GM19099 (cell line): ENCODE measurements at regions not wholly inside any gene's neighbourhood (a gene's known extent, or its start where the extent isn't known, plus 50 kb on each side); places are given as distances from the start of the nearest gene placed in this dataset.

Source experiments
- POLR2A ChIP-seq: IDR thresholded peaks from 3 replicates; pipeline ENCODE4 v1.6.1; 2011; ENCODE audit warnings: low read depth; ENCODE audit not compliant: insufficient read length; ENCODE audit errors: extremely low read depth

DNA sequence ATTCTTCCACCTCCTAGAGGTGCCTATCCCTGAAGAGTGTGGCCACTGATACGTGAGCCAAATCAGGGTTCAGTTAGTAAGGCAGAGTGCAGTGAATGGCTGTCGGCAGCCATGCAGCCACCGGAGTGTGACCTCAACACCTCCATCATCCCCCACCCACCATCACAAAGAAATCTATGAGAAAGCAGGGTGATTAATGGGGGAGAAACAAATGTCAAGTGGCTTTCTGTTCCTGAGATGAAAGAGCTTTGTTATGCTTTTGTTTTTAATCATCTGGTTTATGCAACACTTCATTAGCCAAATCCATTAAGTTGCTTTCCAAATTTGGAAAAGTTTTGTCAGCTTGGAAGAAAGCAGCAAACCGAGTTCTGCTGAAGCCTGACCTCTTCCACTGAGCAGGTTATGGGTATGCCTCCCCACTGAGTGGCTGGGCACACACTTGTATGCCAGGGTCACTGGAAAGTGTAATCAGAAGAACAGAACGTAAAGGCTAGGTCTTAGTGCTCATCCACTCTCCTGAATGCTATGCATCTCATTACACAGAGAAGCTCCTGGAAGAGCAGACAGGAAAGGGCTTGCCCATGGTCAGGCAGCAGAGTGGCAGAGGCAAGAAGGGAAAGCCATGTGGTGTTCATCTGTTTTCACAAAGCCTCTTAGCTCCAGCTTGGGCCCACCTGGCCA, 57.1 kb upstream of the ATP1B1 start:
- no peak for TF ChIP-seq POLR2A

DNA sequence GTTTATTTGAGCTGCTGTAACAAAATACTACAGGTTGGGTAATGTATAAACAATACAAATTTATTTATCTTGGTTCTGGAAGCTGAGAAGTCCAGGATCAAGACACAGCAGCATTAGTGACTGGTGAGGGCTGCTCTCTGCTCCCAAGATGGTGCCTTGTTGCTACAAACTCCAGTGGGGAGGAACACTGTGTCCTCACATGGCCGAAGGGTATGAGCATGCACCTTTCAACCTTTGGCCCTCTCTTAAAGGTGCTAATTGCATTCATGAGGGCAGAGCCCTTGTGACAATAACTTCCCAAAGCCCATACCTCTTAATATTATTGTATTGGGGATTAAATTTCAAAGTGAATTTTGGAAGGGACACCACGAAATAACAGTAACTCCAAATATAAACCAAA, 55.3 kb upstream of the ATP1B1 start:
- no peak for TF ChIP-seq POLR2A

- no peak for TF ChIP-seq POLR2A
Measured at GRCh38 chr1:169052727-169053126, 53.8 kb upstream of the ATP1B1 start.

GRCh38 chr1:169053196-169053595, 53.3 kb upstream of the ATP1B1 start:
- TF ChIP-seq POLR2A, result no peak
